GM12872 (cell line): ENCODE measurements at regions not wholly inside any gene's neighbourhood (a gene's known extent, or its start where the extent isn't known, plus 50 kb on each side); places are given as distances from the start of the nearest gene placed in this dataset.

ENCODE experiments used
- TF ChIP-seq, protein P1 (sequence below): IDR thresholded peaks from 3 replicates; pipeline ENCODE4 v1.5.1; 2011; ENCODE audit warnings: low read depth, mild to moderate bottlenecking, low read length, moderate library complexity; ENCODE audit not compliant: insufficient read depth

DNA sequence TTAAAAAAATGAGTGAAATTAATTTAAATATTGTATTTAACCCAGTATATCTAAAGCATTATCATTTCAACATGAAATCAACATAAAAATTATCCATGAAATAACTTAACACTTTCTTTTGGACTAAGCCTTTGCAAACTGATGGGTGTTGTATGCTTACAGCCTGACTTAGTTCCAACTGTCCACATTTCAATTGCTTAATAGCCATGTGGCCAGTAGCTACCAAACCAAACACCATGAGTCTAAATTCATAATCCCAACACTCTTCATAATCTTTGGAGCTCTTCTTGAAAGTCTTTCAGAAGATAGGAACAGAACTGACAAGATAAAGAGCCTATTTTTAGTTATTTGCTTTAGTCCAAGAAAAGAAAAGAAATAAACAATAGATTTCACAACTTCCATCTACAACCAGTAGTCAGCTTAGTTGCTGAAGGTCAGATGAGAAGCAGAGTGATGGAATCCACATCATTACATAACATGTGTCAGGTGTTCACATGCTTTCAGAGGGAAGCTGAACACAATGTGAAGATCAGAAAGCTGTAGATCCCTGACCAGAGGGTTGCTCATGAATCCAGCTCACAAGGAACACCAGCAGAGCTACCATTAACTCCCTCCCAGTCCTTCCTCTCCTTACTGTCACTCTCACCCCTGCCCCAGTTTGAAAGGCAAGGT lies 144.0 kb upstream of the ZNF648 start:
- TF ChIP-seq, protein P1, sequence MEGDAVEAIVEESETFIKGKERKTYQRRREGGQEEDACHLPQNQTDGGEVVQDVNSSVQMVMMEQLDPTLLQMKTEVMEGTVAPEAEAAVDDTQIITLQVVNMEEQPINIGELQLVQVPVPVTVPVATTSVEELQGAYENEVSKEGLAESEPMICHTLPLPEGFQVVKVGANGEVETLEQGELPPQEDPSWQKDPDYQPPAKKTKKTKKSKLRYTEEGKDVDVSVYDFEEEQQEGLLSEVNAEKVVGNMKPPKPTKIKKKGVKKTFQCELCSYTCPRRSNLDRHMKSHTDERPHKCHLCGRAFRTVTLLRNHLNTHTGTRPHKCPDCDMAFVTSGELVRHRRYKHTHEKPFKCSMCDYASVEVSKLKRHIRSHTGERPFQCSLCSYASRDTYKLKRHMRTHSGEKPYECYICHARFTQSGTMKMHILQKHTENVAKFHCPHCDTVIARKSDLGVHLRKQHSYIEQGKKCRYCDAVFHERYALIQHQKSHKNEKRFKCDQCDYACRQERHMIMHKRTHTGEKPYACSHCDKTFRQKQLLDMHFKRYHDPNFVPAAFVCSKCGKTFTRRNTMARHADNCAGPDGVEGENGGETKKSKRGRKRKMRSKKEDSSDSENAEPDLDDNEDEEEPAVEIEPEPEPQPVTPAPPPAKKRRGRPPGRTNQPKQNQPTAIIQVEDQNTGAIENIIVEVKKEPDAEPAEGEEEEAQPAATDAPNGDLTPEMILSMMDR = no peak

DNA sequence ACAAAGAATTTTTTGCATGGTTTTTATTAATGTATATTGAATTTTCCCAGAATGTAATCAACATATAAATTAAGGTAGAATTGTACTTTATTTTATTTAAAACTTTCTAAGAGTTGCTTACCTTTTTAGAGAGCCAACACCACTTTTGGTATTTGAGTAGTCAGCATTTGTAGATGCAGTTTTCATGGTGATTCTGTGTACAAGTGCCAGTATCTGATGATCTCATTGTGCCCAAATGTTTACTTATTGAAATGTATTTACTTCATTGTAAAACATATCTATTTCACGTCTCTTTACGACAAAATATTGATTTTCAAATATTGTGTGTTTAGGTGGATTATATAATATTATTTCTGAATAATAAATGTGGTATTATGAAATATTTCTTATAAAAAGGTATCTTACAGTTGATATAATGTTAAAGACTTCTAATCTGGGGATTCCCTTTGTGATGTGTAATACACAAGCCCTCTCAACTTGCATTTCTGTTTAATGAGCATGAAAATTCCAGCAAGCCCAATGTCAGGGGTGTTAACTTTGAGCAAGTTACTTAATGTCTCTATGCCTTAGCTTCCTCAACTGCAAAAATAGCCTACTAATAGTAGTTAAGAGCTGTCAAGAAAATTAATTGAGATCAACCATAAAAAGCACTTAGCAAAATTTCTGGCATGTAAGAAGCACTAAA lies 141.8 kb upstream of the ZNF648 start:
- TF ChIP-seq, protein P1 = no peak

DNA sequence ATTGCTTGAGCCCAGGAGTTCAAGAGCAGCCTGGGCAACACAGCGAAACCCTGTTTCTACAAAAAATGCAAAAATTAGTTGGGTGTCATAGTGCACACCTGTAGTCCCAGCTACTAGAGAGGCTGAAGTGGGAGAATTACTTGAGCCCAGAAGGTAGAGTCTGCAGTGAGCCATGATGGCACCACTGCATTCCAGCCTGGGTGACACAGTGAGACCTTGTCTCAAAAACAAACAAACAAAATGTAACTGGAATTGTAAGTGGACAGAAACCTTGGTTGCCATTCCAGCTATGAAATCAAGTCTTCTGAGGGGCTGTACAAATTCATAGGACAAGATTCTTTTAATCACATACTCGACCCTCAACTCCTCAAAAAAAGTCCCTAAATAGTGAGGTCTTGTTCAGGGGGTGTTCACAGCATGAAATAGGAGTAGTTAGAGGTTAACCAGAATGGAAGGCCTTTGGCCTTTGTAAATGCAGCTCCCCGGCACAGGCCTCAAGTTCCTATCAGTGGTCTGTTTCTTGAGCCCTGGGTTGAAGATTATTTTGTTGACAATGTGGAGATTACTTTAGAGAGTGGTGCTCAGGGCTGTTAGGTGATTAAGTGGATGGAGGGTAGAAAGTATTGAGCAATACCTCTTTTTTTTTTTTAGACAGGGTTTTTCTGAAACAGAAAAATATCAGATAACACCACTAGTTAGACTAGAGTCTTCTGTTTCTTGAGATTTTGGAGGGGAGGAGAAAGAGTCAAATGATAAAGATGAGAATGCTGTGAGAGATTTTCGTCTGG lies 138.7 kb upstream of the ZNF648 start:
- TF ChIP-seq, protein P1 = no peak

GRCh38 chr1:182198006-182198605 lies 136.6 kb upstream of the ZNF648 start:
- TF ChIP-seq, protein P1 = peak; percentile 38; the same call in 2 of the 3 replicates

DNA sequence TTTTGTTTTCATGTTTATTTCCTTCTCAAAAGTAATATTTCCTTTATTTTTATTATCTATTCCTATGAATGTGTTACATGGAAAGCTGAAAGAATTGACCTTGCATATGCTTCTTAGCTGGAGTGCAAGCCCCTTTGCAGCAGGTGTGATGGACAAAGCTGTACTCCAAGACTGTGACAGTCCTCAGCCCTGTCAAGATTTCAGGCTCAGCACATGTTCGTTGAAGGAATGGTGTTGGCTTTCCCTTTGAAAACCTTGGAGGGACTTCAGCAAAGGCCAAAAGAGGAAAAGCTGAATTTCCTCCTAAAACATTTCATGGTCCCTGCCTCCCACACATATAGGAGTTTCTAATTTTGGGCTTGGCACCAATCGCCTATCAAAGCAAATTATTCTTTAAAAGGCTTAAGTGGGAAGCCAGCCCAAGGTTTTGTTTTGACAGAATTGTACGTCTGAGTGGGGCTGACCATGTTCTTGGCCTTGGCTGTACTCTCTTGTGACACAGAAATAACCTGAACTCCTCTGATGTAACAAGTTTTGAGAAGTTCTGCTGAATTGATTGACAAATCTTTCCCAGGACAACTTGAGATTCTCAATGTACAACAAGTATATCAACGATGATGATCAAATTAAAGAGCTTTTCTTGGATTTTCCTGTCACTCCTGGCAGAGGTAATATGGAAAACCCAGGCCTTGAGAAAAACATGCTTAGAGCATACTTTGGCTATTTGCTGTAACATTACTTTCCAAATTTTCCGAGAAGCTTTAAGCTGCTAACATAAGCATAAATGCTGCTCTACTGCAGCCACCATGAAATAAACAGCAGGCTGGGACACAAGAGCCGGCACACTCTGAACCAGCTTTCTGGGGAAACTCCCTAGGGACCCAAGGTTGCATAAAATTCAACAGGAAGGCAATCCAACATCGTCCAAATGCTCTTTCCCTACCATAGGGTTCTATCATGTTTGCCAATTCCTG lies 135.7 kb upstream of the ZNF648 start:
- TF ChIP-seq, protein P1 = no peak

- TF ChIP-seq, protein P1 = no peak
Observed at GRCh38 chr1:182195733-182196132, 134.2 kb upstream of the ZNF648 start.
